T1000 (cell line): ENCODE measurements at regions not wholly inside any gene's neighbourhood (a gene's known extent, or its start where the extent isn't known, plus 50 kb on each side); places are given as distances from the start of the nearest gene placed in this dataset.
"Not testable (repeated sequence)": the region's sequence is repeated elsewhere in the genome, so short reads cannot be mapped to it uniquely, and the experiment has no call there.

Experiments
- DNase-seq: peaks from one replicate; lab custom pipeline; 2025; ENCODE audit warnings: mixed read lengths; lab: John Stamatoyannopoulos, UW

DNA sequence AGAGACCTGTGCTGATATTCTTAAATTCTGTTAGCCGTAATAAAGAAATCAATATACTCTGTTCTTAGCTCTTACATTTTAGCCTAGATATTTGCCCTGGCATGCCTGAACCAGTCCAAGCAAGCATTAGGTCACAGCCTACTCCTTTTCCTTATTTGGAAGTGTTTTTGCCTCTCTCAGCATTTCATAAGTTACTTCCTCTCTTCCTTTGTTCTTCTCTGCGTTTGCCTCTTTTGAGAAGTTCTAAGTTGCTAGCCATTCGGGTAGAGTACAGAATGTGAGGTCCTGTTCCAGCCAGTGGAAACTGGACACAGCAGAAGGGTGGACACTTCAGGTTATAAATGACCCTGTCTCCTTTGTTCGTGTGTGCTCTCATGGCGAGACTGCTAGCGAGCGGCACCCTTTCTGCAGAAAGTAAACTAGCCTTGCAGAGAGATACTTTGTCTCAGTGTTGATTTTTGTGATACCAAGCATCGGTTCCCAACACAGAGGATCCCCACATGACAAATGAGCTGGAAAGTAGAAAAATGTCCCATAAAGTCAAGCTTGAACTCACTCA lies 75.0 kb upstream of the FAM153A start:
- DNase-seq: not testable (repeated sequence)

DNA sequence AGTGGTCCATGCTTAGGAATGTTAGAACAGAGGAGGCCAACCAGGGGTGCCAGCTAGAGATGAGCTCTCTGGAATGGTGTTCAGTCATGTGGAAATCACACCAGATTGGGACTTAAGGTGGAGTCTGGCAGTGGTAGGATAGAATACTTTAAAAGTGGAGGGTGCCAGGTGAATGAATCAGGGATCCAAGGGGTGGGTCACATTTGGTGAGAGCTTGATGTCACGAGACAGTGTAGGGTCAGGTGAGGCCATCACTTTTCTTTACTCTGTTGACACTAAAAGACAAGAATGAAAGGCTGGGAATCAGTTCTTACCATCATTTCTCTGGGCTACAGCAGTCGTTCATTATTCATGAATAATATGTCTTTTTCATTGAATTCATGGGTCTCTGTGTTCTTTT lies 73.8 kb upstream of the FAM153A start:
- not testable (repeated sequence) for DNase-seq

DNA sequence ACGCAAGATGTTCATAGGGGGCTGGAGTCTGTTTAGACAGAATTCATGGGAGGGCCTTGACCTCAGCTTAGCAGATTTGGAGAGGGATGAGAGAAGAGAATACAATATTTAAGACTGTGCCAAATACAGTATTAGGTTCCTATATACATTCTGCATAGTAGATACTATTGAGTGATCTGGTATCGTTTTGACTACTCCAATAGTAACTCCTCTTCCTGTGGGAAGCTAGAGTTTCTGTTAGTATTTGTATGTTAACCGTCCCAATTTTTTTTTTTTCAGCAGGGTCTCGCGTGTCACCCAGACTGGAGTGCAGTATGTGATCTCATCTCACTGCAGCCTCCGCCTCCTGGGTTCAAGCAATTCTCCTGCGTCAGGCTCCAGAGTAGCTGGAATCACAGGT lies 65.2 kb upstream of the FAM153A start:
- DNase-seq: not testable (repeated sequence)

DNA sequence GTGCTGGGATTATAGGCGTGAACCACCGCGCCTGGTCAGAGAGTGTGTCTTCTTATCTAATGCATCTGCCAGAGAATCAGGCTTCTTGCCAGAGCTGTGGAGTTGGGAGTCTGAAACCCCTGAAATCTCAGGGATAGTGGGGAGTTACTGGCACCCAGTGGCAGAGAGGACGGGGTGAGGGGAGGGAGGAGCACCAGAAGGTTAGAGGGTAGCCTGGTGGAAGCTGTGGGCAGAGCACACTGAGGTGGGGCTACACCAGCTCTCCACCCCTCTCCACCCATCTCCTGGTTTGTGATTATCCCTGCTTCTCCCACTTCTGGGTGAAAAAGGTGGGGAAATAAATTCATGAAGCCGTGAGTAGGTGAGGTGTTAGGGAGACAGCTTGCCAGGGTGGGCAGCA lies 63.9 kb upstream of the FAM153A start:
- not testable (repeated sequence) for DNase-seq

GRCh38 chr5:177845906-177846305 lies 63.2 kb upstream of the FAM153A start:
- DNase-seq: not testable (repeated sequence)

DNA sequence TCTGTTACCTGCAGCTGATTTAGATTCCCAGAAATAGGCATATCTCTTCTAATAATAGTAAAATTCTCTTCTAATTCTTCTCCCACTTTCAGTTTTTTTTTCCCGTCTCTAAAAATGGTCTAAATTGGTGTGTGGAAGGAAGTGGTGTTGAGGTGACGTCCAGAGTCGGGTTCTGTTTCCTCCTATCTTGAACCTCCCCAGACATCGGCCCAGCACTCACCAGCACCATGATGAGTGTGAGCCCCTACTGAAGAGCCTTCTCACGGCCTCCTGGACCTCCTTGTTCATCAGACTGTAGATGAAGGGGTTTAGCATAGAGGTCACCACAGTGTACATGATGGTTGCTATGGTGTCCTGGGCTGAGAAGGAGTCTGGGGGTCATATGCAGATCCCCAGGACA lies 53.5 kb upstream of the FAM153A start:
- DNase-seq: not testable (repeated sequence)
